ENCODE measurements at regions not wholly inside any gene's neighbourhood (a gene's known extent, or its start where the extent isn't known, plus 50 kb on each side); places are given as distances from the start of the nearest gene placed in this dataset.

DNA sequence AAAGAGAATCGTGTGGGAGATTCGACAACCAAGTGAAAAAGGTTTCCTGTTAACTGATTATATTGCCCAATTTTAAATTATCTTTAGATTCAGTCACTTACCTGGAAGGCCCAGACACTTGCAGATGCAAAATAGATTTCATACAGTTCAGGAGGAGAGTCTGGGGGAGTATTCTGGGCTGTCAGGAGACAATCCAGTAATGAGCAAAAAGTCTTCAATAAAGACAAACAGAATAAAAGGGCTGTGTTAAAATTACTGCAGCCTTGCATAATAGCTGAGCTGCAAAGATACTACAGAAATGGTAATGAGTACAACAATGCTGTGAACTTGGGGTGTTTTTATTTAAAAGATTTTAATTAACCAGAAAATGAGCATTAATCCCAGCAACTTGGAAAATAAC, 303.6 kb downstream of the SP3 start:
- DNase-seq (ENCODE audit: low read depth), result no peak
- H3K4me3 ChIP-seq (ENCODE audit: low read depth, low read length), result no peak overlapping the region
- TF ChIP-seq CTCF (IDR thresholded peaks at IDR 0.05; ENCODE audit: low read depth, low read length), result no peak
- TF ChIP-seq, protein P1, sequence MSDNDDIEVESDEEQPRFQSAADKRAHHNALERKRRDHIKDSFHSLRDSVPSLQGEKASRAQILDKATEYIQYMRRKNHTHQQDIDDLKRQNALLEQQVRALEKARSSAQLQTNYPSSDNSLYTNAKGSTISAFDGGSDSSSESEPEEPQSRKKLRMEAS (IDR thresholded peaks at IDR 0.05; ENCODE audit: low read depth, low read length), result no peak
- no peak for TF ChIP-seq MYC (IDR thresholded peaks at IDR 0.05; ENCODE audit: low read depth, low read length)
- no peak for TF ChIP-seq POLR2A (IDR thresholded peaks at IDR 0.05; ENCODE audit: extremely low read depth, insufficient read length)

- no peak for DNase-seq (ENCODE audit: low read depth)
- no peak overlapping the region for H3K4me3 ChIP-seq (ENCODE audit: low read depth, low read length)
- TF ChIP-seq, protein P1 (IDR thresholded peaks at IDR 0.05; ENCODE audit: low read depth, low read length), result no peak
- no peak for TF ChIP-seq POLR2A (IDR thresholded peaks at IDR 0.05; ENCODE audit: extremely low read depth, insufficient read length)
- TF ChIP-seq MYC (IDR thresholded peaks at IDR 0.05; ENCODE audit: low read depth, low read length), result no peak
- TF ChIP-seq CTCF (IDR thresholded peaks at IDR 0.05; ENCODE audit: low read depth, low read length), result no peak
Observed at GRCh38 chr2:173663353-173663752, 301.8 kb downstream of the SP3 start.

DNA sequence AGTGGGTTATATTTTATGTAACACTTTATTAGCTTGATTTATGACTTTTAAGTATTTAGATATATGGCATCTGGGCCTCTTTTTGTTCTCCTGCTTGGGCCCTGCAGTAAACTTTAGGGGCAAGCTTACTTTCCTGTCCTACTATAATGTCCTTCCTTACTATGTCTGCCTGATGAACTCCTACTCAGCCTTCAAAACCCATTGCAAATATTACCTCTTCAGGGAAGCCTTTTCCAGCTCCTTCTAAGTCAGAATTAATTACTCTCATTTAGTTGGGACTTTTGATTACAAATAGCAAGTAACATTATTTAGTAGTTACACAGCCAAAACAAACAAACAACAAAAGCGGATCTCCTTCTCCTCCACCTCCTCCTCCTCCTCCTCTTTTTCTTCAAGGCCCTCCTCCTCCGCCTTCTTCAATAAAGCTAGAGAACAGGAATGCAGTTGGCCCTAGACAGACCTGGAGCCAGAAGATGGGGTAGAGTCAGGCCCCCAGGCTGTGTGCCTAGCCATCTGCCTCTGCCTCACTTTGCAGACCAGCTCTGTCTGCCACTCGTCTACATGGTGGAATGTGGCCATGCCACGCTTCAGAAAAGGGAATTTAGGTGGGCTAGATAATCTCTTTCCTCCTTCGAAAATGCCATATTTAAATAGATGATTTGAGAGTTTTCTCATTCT, 301.2 kb downstream of the SP3 start:
- TF ChIP-seq POLR2A (IDR thresholded peaks at IDR 0.05; ENCODE audit: extremely low read depth, insufficient read length), result no peak
- no peak for TF ChIP-seq MYC (IDR thresholded peaks at IDR 0.05; ENCODE audit: low read depth, low read length)
- TF ChIP-seq, protein P1 (IDR thresholded peaks at IDR 0.05; ENCODE audit: low read depth, low read length), result no peak
- TF ChIP-seq CTCF (IDR thresholded peaks at IDR 0.05; ENCODE audit: low read depth, low read length), result no peak

DNA sequence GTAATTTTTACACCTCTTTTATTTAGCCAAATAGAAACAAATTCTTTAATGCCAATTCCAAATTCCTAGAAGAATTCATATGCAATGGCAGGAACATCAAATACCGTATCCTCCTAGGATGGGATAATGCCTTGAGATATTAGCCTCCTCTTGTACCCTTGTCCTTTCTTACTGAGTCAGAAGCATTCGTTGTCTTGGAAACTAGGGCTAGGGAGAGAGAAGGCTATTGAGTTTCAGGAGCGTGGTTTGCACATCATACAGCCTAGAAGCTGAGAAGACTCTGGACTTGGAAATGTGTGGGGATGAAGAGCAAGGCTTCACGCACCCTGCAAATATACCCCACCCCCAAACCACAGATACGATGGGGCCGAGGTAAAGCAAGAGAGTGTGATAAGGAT, 300.7 kb downstream of the SP3 start:
- TF ChIP-seq MYC (IDR thresholded peaks at IDR 0.05; ENCODE audit: low read depth, low read length), result no peak
- no peak for DNase-seq (ENCODE audit: low read depth)
- no peak overlapping the region for H3K4me3 ChIP-seq (ENCODE audit: low read depth, low read length)

More for the DNA sequence above, 301.2 kb downstream of the SP3 start:
- no peak for DNase-seq (ENCODE audit: low read depth)
- H3K4me3 ChIP-seq (ENCODE audit: low read depth, low read length), result no peak overlapping the region

GRCh38 chr2:173666171-173666888, 298.8 kb downstream of the SP3 start:
- TF ChIP-seq CTCF (IDR thresholded peaks at IDR 0.05; ENCODE audit: low read depth, low read length) (no peak), MYC (IDR thresholded peaks at IDR 0.05; ENCODE audit: low read depth, low read length) (no peak), POLR2A (IDR thresholded peaks at IDR 0.05; ENCODE audit: extremely low read depth, insufficient read length) (no peak)
- TF ChIP-seq, protein P1 (IDR thresholded peaks at IDR 0.05; ENCODE audit: low read depth, low read length), result no peak
- no peak overlapping the region for H3K4me3 ChIP-seq (ENCODE audit: low read depth, low read length)
- DNase-seq (ENCODE audit: low read depth), result no peak

DNA sequence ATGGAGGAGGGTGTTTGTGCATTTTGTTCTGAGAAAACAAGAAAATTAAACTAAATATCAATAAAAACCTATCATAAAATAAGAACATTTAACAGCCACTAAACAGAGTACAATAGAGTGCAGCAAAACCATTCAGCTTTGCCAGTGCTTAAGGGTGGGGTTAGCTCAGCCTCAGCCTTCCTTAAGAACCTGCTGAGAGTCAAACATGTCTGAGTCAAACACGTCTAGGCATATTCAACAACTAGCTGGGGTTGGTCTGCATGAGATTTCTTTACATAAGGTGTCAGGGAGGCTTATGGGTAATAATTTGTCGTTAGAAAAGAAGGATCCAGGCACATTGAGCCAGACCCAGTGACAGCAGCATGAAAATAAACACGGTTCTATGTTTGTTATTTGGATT, 298.2 kb downstream of the SP3 start:
- TF ChIP-seq, protein P1 (IDR thresholded peaks at IDR 0.05; ENCODE audit: low read depth, low read length), result no peak
- TF ChIP-seq CTCF (IDR thresholded peaks at IDR 0.05; ENCODE audit: low read depth, low read length) (no peak), POLR2A (IDR thresholded peaks at IDR 0.05; ENCODE audit: extremely low read depth, insufficient read length) (no peak), MYC (IDR thresholded peaks at IDR 0.05; ENCODE audit: low read depth, low read length) (no peak)
- no peak for DNase-seq (ENCODE audit: low read depth)
- no peak overlapping the region for H3K4me3 ChIP-seq (ENCODE audit: low read depth, low read length)

All from NB4 (cell line).